ENCODE measurements at regions not wholly inside any gene's neighbourhood (a gene's known extent, or its start where the extent isn't known, plus 50 kb on each side); places are given as distances from the start of the nearest gene placed in this dataset.
A peak's percentile ranks its signal among the peaks of the same experiment; 100 is the strongest.

DNA sequence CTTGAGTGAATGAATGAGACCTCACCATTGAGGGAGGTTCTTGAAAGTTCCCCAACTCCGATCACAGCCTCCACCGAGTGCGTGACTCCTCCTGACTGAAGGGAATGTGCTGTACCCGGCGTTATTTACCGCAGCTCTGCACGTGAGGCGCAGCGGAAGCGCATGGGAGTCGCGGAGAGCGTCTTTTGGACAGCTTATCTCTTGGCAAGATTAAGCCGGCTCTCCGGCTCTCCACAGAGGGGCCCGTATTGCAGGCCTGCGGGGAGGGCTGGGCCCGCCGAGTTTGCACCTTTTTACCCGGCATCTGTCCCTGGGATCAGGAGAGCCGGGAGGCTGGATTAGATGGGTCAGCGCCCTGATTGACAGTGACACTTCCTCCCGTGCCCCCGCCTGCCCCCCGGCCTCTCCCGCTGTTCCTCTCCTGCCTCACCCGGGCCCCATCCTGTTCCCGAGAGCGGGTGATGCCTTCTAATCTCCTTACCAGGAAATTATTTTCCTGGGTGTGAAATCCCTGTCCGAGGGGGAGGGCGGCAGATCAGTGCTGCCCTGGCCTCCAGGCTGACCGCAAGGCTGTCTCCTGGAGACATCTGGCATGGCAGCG, 176.3 kb downstream of the INHBB start:
- TF ChIP-seq, protein P1, sequence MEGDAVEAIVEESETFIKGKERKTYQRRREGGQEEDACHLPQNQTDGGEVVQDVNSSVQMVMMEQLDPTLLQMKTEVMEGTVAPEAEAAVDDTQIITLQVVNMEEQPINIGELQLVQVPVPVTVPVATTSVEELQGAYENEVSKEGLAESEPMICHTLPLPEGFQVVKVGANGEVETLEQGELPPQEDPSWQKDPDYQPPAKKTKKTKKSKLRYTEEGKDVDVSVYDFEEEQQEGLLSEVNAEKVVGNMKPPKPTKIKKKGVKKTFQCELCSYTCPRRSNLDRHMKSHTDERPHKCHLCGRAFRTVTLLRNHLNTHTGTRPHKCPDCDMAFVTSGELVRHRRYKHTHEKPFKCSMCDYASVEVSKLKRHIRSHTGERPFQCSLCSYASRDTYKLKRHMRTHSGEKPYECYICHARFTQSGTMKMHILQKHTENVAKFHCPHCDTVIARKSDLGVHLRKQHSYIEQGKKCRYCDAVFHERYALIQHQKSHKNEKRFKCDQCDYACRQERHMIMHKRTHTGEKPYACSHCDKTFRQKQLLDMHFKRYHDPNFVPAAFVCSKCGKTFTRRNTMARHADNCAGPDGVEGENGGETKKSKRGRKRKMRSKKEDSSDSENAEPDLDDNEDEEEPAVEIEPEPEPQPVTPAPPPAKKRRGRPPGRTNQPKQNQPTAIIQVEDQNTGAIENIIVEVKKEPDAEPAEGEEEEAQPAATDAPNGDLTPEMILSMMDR (IDR thresholded peaks at IDR 0.05; ENCODE audit: low read length, missing control alignments) = no peak
- no peak overlapping the region for H3K4me3 ChIP-seq (replicated peaks; ENCODE audit: low read depth, low read length)
- peak; percentile 83 for DNase-seq (ENCODE audit: low read depth)

DNA sequence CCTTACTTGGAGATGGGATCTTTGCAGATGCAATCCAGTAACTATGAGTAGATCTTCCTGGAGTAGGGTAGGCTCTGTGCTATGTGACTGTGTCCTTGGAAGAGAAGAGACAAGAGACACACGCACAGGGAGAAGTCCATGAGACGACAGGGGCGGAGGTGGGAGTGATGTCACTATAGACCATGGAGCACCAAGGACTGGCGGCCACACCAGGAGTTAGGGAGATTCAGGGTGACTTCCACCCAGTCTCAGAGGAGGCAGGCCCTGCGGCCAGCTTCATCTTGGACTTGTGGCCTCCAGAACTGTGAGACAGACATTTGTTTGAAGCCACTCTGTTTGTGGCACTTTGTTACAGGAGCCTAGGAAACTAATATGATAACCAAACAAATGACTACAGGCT, 177.8 kb downstream of the INHBB start:
- TF ChIP-seq, protein P1 (IDR thresholded peaks at IDR 0.05; ENCODE audit: low read length, missing control alignments) = no peak
- H3K4me3 ChIP-seq (replicated peaks; ENCODE audit: low read depth, low read length) = no peak overlapping the region
- DNase-seq (ENCODE audit: low read depth) = no peak

DNA sequence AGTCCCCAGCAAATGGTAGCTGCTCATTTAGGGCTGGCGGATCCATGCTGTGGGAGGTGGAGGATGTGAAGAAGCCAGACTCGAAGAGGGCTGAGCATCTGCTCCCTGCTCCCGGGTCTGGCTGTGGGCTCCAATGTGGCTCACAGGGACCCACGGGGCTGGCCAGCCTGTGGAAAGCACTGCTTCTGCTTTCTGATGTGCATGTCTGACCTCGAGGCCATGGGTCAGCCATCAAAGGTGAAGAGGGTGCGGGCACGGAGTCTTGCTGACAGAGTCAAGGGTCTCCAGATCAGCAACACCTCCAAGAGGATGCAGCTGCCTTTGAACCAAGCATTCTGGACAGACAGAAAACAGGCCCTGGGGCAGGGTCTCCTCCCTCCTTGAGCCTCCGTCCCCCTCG, 178.2 kb downstream of the INHBB start:
- TF ChIP-seq, protein P1 (IDR thresholded peaks at IDR 0.05; ENCODE audit: low read length, missing control alignments) = no peak
- no peak for DNase-seq (ENCODE audit: low read depth)
- H3K4me3 ChIP-seq (replicated peaks; ENCODE audit: low read depth, low read length) = no peak overlapping the region

DNA sequence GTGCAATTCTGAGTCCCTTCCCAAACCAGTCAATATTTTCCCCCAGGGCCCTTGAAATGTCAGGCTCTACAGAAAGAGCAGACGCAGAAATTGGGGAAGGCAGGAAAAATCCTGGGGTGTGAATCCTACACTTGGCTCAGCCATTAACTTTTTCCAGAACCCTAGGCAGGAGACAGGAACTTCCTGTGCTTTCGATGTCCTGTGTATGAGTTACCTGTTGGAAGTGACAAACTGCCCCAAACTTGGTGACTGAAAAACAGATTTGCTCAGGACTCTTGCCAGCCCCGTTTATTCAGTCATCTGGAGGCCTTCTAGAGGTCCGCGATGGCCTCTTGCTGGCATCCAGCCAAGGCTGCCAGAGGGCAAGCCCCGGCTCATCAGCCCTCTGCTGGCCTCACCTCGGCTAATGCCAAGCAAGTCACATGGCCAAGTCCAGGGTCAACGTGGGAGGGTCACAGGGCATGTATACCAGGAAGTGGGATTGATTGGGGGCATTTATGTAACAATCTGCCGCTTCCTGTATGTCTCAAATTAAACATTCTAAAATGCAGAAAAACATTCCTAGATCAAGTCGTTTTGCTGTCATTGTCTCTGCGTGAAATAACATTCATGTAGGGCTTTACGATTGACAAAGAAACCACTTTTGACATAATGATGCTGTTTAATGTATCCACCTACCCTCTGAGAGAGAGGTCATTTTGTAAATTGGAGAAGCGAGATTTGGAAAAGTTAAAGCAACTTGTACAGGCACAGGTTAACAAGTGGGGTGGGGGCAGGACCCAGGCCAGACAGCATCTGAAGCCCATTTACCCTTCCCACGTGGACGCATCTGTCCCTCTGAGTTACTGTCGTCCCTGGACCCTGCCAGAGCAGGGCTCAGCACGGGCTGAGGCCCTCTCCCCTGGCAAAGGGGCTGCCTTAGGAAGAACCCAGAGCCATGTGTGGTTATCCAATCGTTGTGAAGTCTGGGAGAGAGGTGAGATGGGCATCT, 179.4 kb downstream of the INHBB start:
- no peak overlapping the region for H3K4me3 ChIP-seq (replicated peaks; ENCODE audit: low read depth, low read length)
- DNase-seq (ENCODE audit: low read depth) = no peak

DNA sequence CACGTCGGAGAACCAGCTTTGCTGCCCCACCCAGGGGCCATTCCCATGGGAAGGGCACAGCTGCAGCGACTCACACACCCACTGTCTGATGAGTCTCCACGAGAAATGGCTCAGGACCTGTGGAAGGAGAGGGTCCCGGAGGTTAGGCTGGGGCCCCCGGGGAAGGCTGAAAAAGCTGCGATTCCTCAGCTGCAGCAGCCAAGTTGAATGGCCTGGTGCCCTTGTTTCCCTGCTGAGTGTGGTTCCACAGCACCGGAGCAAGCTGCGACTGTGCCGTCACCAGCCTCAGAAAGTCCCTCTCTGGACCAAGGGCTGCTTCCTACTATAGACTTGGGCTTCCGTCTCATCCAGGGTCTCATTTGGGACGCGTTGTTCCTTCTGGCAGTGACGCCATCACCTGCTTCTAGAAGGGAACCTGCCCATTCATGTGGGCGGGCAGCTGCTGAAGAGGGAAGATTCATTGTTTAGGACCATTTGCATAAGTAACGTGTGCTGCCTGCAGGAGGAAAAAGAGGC, 180.2 kb downstream of the INHBB start:
- TF ChIP-seq, protein P1 (IDR thresholded peaks at IDR 0.05; ENCODE audit: low read length, missing control alignments) = no peak
- DNase-seq (ENCODE audit: low read depth) = no peak
- H3K4me3 ChIP-seq (replicated peaks; ENCODE audit: low read depth, low read length) = no peak overlapping the region

More for the DNA sequence above, 179.4 kb downstream of the INHBB start:
- TF ChIP-seq, protein P1 (IDR thresholded peaks at IDR 0.05; ENCODE audit: low read length, missing control alignments) = no peak

DNA sequence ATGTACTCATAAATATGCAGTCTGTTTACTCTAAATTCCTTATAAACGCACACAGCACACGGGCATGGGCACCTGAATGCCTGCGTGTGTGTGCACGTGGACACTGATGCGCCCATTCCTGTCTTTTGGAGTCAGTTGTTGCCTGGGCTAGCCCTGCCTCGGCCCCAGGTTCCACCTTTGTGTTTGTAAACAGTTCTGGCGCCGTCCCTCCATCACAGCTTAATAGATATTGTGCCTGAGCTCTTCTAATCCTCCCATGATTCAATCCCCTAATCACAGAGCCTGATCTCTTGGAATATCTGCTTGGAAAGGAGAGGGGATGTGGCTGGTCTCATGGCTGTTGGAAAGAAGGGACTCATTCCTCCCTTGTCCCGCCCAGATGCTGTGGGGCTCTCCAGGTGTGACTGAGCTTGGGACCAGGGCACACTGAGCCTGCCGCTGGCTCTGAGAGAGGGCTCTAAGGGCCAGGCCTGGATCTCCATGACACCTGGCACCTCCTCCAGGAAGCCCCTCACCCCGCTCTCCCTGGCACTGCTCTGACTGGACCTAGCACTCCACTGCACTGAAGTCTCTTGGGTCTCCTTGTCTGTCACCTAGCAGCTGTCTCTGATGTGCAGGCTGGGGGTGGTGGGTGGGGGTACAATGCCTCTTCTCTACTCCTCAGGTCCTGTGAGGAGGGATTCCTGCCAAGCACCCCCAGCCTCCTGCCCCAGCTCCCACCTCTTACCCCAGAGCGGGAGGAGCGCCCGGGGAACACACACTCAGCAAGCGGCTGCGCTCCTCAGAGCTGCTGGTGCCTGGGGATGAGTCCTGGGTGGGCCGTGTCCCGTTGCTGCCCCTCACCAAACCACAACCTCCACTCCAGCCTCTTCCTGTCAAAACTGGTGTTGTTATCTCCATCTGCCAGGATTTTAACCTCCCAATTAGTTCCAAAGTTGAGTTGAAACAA, 181.3 kb downstream of the INHBB start:
- no peak for DNase-seq (ENCODE audit: low read depth)
- no peak overlapping the region for H3K4me3 ChIP-seq (replicated peaks; ENCODE audit: low read depth, low read length)
- TF ChIP-seq, protein P1 (IDR thresholded peaks at IDR 0.05; ENCODE audit: low read length, missing control alignments) = no peak
